Ramos (cell line): ENCODE measurements at regions not wholly inside any gene's neighbourhood (a gene's known extent, or its start where the extent isn't known, plus 50 kb on each side); places are given as distances from the start of the nearest gene placed in this dataset.

Experiments used
- in situ Hi-C: fragments of 300-500 bp; cut with MboI; formaldehyde crosslinking; loops from one replicate; pipeline ENCODE4 v1.14.3; 2022; ENCODE audit warnings: low sequenced_read_pairs; ENCODE audit not compliant: unreplicated experiment

- in situ Hi-C loops = loop anchor here (25.0 kb wide), 1 partner anchor 680 kb away; the partner anchor contains the start of gene HOXD8
Observed at GRCh38 chr2:176817061-176817565, 395.5 kb upstream of the HNRNPA3 start.

- in situ Hi-C loops = loop anchor here (25.0 kb wide), 1 partner anchor 681 kb away; the partner anchor contains the start of gene HOXD8
Observed at GRCh38 chr2:176818076-176818475, 394.5 kb upstream of the HNRNPA3 start.

- in situ Hi-C loops = loop anchor here (25.0 kb wide), 1 partner anchor 681 kb away; the partner anchor contains the start of gene HOXD8
Observed at GRCh38 chr2:176818617-176819016, 394.0 kb upstream of the HNRNPA3 start.

- in situ Hi-C loops = loop anchor here (25.0 kb wide), 1 partner anchor 682 kb away; the partner anchor contains the start of gene HOXD8
Observed at GRCh38 chr2:176819306-176819705, 393.3 kb upstream of the HNRNPA3 start.

- in situ Hi-C loops = loop anchor here (25.0 kb wide), 1 partner anchor 683 kb away; the partner anchor contains the start of gene HOXD8
Observed at GRCh38 chr2:176820371-176820932, 392.1 kb upstream of the HNRNPA3 start.

GRCh38 chr2:176821350-176821749 is 391.2 kb upstream of the HNRNPA3 start:
- in situ Hi-C loops = loop anchor here (25.0 kb wide), 1 partner anchor 684 kb away; the partner anchor contains the start of gene HOXD8

- in situ Hi-C loops = loop anchor here (25.0 kb wide), 1 partner anchor 685 kb away; the partner anchor contains the start of gene HOXD8
Observed at GRCh38 chr2:176822060-176822459, 390.5 kb upstream of the HNRNPA3 start.

- in situ Hi-C loops = no loop called here
Observed at GRCh38 chr2:176826356-176826755, 386.2 kb upstream of the HNRNPA3 start.

- in situ Hi-C loops = no loop called here
Observed at GRCh38 chr2:176826984-176827668, 385.5 kb upstream of the HNRNPA3 start.

GRCh38 chr2:176830362-176830761 is 382.2 kb upstream of the HNRNPA3 start:
- in situ Hi-C loops = no loop called here

GRCh38 chr2:176832086-176832485 is 380.5 kb upstream of the HNRNPA3 start:
- in situ Hi-C loops = no loop called here

- in situ Hi-C loops = no loop called here
Observed at GRCh38 chr2:176833671-176834070, 378.9 kb upstream of the HNRNPA3 start.

GRCh38 chr2:176834226-176834625 is 378.4 kb upstream of the HNRNPA3 start:
- in situ Hi-C loops = no loop called here

GRCh38 chr2:176843208-176843607 is 369.4 kb upstream of the HNRNPA3 start:
- in situ Hi-C loops = no loop called here

- in situ Hi-C loops = no loop called here
Observed at GRCh38 chr2:176844461-176844860, 368.1 kb upstream of the HNRNPA3 start.

- in situ Hi-C loops = no loop called here
Observed at GRCh38 chr2:176845718-176846117, 366.9 kb upstream of the HNRNPA3 start.

- in situ Hi-C loops = no loop called here
Observed at GRCh38 chr2:176847575-176847974, 365.0 kb upstream of the HNRNPA3 start.

- in situ Hi-C loops = no loop called here
Observed at GRCh38 chr2:176848844-176849243, 363.8 kb upstream of the HNRNPA3 start.

GRCh38 chr2:176851200-176851888 is 361.2 kb upstream of the HNRNPA3 start:
- in situ Hi-C loops = no loop called here

- in situ Hi-C loops = no loop called here
Observed at GRCh38 chr2:176851889-176852483, 360.6 kb upstream of the HNRNPA3 start.
